ENCODE measurements at regions not wholly inside any gene's neighbourhood (a gene's known extent, or its start where the extent isn't known, plus 50 kb on each side); places are given as distances from the start of the nearest gene placed in this dataset.
"Not testable (repeated sequence)": the region's sequence is repeated elsewhere in the genome, so short reads cannot be mapped to it uniquely, and the experiment has no call there.

DNA sequence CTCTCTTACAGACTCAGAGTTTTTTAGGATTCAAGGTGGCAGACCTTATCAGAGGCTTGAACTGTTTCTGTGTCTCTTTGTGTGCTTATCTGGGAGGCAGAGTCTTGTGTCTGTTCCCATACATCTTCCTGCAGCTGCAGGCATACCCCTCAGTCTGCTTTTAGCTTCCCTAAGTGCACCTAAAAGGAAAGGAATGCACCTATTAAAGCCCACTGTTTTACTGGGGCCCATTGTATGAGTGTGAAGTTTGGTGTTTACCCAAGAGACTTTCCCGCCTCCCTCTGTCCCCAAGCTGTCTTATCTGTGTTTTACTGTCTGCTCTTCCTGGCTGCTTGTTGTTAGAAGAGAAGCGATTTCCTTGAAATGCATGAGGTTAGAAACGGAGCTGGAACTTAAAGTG, 1757.3 kb upstream of the PIK3C3 start:
- DNase-seq = no peak

- DNase-seq = no peak
Observed at GRCh38 chr18:40186677-40187076, 1768.4 kb upstream of the PIK3C3 start.

DNA sequence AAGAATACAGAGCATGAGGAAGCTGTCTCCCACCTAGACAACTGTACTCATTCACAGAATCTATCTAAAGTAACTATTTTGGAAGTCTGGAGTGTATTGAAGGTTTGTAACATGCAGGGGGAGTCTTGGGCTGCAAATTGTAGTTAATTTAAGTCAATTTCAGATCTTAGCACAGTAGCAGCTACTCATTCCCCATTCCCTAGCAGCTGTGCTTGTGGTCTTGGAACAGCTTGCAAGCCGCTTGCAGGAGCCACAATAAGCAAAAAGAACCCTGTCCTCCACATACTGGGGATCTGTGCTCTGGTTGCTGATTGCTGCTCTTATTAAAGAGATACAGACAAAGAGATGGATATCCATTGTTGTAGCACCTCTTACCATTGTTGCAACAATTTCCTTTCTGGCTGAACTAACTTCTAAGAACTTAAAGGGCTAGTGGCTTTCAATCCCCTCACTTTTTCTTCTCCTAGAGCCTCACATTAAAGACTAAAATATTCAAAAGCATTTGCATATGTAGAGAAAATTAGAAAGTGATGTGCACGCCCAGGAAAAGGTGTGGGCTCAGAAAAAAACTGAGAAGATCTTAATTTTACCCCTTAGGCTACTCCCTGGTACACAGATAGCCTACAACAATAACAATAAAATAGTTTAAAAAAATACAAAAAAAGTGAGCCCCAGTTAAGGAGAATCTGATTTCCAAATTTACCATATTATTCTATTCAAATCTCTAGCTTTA, 1775.1 kb upstream of the PIK3C3 start:
- DNase-seq = no peak

DNA sequence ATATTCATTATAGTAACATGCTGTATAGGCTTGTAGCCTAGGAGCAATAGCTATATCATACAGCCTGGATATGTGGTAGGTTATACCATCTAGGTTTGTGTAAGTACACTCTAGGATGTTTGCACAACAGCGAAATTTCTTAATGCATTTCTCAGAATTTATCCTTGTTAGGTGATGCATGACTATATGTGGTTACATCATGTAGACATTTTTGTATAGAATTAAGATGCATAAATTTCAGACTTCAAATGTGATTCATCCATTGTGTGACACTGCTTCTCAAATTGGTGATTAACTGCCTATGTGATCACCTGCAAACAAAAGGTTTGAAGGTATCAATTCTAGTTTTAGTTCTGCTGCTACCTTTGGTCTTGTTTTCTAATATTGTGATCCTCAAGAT, 1787.0 kb upstream of the PIK3C3 start:
- no peak for DNase-seq

DNA sequence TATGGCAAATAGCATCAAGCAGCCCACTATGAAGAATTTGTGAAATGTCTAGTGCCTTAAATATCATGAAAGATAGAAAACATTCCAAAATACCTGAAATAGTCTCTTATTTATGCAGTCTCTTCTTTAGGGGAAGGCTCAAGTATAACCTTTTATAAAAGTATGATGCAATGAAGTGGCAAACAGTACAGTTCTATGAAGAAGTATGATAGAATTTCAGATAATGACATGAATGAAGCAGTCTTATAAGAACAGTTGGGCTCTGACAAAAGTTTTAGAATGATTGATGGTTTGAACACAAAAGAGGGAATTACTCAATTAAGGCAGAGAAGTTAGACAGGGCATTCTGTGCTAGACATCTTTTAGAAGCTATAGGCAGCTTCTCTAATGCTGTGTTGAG, 1791.8 kb upstream of the PIK3C3 start:
- DNase-seq = no peak

GRCh38 chr18:40160361-40160760, 1794.7 kb upstream of the PIK3C3 start:
- DNase-seq = no peak

- DNase-seq = peak; percentile 57
Observed at GRCh38 chr18:40159141-40160017, 1795.7 kb upstream of the PIK3C3 start.

- no peak for DNase-seq
Observed at GRCh38 chr18:40157120-40157519, 1797.9 kb upstream of the PIK3C3 start.

DNA sequence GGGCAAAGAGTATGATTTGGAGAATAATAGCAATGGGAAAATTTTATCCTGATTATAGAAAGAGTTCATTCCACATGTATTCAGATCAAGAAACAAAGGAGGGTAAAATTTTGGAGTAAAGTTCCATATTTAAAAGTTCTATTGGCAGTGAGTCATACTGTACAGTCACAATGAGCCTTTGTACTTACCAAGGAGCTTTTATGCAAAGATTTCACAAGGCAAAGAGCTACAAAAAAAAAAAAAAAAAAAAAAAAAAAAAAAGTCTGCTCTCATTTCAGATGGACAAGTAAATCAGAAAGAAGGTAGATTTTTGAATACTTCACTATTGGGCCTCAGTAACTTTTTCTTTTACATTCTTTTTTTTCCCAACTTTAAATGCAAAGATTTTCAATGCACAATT, 1802.2 kb upstream of the PIK3C3 start:
- no peak for DNase-seq

DNA sequence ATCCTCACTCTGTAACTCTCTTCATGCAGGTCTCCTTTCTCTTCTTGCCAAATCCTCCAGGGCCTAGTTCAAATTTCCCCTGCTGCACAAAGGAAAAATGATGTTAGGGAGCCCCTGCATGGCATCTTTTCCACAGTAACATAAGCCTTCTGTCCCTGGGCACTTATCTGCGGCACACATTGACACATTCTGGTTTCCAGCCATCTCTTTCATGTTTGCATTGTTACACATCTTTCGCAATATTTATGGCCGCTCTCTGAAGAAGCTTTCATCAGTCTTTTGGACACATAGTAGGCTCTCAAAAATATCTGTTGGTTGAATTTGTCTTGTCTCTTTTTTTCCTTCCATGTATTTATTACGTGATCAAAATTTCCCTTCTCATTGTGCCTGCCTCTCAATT, 1806.1 kb upstream of the PIK3C3 start:
- DNase-seq = no peak

GRCh38 chr18:40133253-40133652, 1821.8 kb upstream of the PIK3C3 start:
- no peak for DNase-seq

DNA sequence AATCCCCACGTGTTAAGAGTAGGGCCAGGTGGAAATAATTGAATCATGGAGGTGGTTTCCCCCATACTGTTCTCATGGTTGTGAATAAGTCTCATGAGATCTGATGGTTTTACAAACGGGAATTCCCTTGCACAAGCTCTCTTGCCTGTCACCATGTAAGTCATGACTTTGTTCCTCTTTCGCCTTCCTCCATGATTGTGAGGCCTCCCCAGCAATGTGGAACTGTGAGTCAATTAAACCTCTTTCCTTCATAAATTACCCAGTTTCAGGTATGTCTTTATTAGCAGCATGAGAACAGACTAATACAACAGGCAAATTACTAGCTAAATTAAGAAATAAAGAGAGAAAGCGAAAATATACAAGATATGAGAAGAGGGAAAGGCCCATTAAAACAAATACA, 1822.6 kb upstream of the PIK3C3 start:
- DNase-seq = not testable (repeated sequence)

- no peak for DNase-seq
Observed at GRCh38 chr18:40124107-40124506, 1830.9 kb upstream of the PIK3C3 start.

- DNase-seq = no peak
Observed at GRCh38 chr18:40120796-40121391, 1834.1 kb upstream of the PIK3C3 start.

DNA sequence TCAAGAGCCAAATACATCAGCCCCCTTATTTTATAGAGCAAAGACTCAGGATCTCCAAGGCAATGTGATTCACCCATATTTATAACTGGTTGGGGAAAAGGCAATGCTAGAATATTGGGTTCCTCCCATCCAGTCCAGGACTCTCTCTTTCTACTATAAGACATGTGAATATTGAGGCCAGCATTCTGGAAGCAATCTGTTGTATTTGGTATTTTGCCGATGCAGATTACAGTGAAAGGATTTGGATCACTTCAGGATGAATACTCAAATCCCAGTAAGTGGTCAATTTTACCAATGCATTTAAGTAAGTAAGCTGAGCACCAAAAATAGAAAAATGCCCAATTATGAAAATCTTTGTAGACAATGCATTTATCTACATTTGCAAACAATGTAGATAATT, 1834.7 kb upstream of the PIK3C3 start:
- no peak for DNase-seq

- DNase-seq = not testable (repeated sequence)
Observed at GRCh38 chr18:40119581-40119980, 1835.5 kb upstream of the PIK3C3 start.

GRCh38 chr18:40110455-40110854, 1844.6 kb upstream of the PIK3C3 start:
- no peak for DNase-seq

- DNase-seq = no peak
Observed at GRCh38 chr18:40109252-40110049, 1845.6 kb upstream of the PIK3C3 start.

GRCh38 chr18:40108596-40108995, 1846.4 kb upstream of the PIK3C3 start:
- no peak for DNase-seq

DNA sequence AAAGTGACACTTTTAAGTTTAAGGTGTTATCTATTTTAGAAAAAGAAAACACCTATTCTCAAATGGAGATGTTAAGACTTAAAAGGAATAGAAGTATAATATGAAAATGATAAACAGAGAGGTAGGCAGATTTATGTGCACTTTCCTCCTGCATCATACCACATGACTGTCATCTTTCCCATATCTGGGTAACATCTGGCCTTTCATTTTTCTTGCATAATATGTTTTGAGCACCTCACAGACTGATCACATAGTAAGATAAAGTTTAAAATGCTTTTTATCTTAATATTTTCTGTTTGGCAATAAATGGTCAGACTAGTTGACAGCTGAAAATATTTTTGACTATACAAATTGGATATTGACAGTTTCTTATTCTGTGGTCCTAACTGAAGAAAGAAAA, 1852.1 kb upstream of the PIK3C3 start:
- DNase-seq = no peak

DNA sequence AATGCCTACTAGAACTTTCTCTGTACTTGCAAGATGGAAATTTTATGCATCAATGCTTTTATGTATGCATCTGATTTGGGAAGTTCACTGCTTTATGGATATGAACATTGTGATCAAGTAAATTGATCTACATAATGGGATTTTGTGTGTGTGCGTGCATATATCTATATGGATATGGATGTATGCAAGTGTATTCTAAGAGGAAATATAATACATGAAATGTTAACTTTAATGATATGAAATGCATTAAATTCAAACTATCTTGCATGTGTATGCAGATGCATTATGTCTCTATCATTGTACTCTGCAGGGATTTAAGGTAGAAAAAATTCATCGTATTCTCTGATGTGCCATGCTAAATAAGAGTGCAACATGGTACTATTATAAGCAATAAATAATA, 1855.4 kb upstream of the PIK3C3 start:
- DNase-seq = no peak

GRCh38 chr18:40096675-40097074, 1858.4 kb upstream of the PIK3C3 start:
- no peak for DNase-seq

DNA sequence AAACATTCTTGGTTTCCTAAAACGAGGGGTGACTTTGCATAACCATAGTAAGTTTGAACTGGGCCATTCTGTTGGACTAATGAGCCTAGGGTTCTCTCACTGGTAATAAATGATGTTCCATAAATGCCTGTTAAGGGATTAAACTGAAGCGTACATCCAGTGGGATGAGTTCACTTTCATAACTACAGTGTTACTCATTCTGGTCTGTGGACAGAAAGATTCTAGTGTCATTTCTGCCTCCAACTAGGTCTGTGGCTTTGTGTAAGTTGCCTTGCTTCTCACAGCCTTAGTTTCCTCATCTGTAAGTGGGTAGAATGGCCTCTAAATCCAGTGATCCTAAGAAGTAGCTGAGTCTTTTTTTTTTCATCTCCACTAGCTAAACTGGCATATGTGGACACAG, 1860.6 kb upstream of the PIK3C3 start:
- DNase-seq = no peak

All from hematopoietic multipotent progenitor cell treated with erythropoietin and hydrocortisone succinate and interleukin-3 and kit ligand, for 6 days (in vitro differentiated cells).